ENCODE measurements at regions not wholly inside any gene's neighbourhood (a gene's known extent, or its start where the extent isn't known, plus 50 kb on each side); places are given as distances from the start of the nearest gene placed in this dataset.
"Not testable (repeated sequence)": the region's sequence is repeated elsewhere in the genome, so short reads cannot be mapped to it uniquely, and the experiment has no call there.

DNA sequence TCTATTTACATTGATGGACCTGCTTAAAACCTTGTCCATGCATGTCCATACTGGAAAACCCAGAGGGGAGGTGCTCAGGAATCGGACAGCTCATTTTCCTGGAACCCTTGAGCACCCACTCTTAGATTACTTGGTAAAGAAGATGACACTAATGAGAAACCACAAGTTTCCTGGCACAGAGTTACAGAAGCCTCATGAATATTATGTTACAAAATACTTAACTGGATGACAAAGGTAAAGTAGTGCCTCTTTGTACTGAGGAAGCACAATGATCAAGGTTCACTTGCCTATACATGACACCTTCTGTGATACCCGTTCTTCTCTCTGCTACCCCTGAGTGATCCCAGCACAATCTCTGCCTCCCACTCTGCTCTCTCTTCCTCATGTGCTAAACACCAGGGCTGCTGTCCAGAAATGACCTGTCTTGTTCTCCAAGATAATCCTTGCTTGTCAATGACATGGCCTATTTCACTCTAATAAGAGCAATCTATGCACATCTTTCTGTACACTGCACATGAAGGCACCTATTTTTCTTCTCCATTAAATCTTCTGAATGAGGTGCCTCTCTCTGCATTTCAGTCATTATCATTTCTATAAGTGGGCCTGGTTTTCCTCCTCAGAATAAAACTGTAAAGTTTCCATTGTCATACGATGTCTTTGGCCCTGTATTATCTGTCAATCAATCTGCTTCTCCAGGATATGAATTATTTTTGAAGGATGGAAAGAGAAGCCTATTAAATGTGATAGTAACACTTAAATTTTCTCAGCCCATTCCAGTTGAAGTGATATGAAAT, 684.0 kb upstream of the ACO1 start:
- DNase-seq (ENCODE audit: low read depth in 2 of 2): no peak

DNA sequence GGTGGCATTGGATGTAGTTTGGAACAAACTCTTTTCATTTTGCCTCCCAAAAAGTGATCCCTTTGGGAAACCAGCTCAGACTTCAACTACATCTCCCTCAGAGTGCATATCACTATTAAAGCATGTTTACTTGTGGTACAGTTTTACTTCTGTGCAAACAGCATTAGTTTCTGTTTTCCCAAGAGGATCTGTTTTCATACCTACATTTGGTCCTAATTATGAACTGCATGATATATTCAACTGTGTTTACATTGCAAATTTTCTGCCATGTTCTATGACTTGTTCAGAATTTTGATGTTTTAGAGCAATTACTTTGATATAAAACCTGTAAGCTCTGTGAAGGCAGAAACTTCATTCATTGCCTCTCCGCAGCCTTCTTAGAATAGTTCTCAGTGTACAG, 681.5 kb upstream of the ACO1 start:
- DNase-seq (ENCODE audit: low read depth in 2 of 2): no peak

DNA sequence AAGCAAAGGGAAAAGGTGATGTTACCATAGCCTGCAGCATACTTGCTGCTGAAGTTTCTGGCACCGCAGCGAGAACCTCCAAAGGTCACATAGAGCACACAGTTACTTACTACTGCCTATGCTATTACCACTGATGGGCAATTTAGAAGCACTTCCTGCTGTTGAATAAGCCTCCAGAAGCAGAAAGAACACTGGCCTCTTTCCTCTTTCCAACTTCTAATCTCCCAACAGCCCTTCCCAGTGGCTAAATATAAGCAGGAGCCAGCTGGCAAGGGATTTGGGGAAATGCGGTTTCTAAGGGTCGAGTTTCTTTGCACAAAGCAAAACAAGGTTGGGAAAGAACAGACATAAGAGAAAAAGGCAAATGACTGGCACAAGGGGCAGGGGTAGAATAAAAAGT, 669.2 kb upstream of the ACO1 start:
- DNase-seq (ENCODE audit: low read depth in 2 of 2): no peak

DNA sequence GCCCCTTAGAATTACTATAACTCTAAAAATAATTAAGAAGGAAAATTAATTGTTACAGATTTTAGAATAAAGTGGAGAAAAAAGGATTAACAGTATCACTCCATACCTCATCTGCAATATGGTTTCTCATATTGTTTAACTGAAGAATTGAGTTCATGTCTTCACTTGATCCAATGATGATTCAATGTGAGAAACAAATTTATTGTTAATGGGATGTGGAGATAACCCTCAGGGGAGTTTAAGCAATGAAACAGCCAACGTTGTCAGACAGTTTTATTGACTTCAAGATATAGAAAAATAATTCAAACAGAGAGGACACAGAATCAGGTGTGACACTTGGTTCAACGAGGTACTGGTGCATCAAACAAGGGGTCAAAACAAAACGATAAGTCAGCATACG, 665.2 kb upstream of the ACO1 start:
- no peak for DNase-seq (ENCODE audit: low read depth in 2 of 2)

DNA sequence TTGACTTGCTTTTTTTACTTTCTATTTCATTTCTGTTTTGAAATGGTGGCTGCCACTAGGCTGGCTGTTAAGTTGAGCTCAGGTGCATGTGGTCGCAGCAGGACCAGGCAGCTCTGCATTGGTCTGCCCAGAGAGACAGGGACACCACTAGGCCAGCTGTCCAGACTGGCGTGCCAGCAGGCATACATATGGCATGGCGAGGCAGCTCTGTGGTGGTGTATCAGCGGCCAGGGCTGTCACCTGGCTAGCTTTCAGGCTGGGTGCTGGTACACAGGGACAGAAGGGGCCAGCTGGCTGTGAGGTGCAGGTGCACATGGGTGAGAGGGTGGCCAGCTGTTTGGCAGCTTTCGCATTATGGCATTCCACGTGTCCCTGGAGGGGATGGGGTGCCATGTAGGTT, 654.0 kb upstream of the ACO1 start:
- DNase-seq (ENCODE audit: low read depth in 2 of 2): no peak

DNA sequence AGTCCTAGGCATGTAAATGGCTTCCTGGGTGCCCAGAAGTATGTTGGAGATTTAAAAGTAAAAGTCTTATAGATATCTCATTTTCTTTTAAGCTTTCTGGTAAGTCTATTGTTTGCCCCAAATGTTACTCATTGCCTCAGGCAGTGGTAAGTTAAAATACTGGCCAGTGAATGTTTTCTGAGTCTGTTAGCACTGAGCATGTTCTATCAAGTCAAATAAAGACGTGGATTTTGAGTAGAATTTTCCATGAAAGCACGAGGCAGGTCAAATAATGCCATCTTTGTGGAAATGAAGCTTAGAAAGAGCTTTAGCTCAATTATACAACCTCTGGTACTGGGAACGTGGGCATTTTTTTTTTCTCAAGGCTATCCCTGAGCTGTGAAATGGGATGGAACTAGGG, 651.3 kb upstream of the ACO1 start:
- no peak for DNase-seq (ENCODE audit: low read depth in 2 of 2)

DNA sequence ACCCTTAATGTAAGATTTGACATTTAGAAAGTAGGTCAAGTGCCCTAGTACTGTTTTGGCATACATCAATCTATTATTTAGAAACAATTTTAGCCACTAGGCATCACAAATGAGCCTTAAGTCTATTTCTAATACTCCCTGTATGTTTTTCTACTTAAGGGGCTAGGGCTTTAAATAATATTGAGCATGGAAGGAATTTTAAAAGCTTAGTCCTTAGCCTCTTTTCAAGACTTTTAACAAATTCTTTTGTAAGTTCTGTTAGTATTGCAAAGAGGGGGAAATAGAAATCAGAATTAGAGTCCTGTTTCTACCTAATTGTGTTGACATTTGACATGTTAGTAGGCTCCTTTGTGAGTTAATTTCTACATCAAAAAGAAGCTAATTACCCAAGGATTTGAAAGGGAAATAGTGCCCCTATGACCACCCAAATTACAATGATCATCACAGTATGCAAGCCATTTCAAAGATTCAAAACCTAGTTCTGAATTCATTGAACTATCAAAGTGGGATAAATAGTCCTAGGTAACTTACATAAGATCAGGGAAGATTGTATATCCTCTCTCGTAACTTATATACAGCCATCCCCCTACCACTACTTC, 647.8 kb upstream of the ACO1 start:
- no peak for DNase-seq (ENCODE audit: low read depth in 2 of 2)

DNA sequence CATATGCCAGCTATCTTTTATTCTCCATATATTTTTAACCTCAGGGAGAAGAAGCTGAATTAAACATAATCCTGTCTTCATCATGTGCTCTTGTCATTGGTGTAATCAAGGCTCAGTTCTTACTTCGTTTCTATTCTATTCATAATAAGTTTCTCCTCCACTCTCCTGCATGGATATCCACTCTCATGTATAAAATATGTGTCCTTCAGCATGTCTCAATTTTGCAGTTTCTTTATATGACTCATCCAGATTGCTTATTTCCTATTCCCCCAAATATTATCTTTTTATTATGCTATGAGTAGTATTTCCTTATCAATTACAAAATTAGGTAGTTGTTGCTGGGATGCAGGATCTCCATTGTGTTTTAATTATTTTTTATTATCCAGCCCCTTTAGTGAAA, 643.7 kb upstream of the ACO1 start:
- no peak for DNase-seq (ENCODE audit: low read depth in 2 of 2)

DNA sequence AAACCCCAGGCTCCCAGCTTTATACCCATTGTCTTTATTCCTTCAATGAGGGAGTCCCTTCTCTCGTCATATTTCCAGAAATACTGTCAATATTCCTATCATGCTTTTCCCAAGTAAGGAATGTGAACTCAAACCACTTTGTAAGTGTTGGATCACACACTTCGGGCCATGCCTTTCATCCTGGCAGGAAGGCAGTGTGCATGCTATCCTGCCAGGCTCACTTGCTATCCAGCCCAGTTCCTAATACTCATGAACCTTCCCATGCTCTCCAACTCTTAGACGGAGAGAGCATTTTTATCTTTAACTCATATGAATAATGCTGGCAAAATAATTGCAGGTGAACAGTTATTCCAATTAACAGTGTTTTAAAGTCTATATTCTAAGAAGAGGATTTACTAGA, 639.9 kb upstream of the ACO1 start:
- no peak for DNase-seq (ENCODE audit: low read depth in 2 of 2)

DNA sequence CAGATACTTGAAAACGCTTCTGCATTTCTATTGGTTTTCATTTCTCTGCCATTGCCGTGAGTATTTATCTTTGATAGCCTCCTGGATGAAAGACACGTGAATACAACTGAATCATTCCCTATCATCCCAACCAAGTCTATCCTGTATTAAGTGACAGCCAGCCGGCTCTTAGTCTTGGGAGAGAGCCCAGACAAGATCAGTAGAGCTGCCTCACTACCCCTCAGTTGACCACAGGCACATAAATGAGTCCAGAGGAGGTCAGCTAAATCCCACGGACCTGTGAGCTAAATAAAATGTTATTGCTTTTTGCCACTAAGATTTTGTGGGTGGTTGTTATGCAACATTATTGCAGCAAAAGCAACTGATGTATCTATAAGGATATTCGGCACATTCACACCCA, 639.0 kb upstream of the ACO1 start:
- DNase-seq (ENCODE audit: low read depth in 2 of 2): peak in 1 of 2 donors; percentile 1

DNA sequence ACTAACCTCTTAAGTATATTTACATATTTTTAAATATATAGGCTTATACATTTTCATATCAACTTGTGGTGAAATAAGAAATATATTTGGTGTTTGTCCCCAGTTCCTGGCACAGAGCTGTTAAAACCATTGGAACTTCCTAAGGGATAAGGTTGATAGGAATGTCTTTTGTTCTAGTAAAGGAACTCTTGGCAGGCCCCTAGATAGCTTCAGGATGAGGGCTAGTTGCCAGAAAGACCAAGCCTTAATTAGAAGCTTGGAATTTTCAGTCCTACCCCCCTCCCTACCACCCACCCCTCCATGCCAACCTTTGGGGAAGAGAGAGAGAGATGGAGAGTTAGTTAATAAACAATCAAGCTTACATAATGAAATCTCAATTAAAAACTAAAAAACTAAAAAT, 638.6 kb upstream of the ACO1 start:
- peak in 1 of 2 donors; percentile 1 for DNase-seq (ENCODE audit: low read depth in 2 of 2)

DNA sequence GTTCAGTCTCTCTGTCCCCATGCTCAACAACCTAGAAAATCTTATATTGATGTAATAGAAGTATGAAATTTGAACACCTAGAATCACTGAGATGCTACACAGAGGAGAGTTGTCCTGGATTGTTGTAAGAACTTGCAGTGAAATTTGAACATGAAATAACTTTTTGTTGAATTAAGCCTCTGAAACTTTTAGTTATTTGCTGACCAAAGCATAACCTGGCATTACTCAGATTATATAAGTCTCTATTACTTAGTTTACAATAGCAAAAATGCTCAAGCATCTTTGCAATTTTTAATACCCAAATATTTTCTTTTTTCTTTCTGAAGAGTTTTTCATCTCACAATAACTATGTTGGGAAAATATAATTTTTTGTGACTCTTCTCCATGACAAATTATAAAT, 630.7 kb upstream of the ACO1 start:
- DNase-seq (ENCODE audit: low read depth in 2 of 2): no peak

DNA sequence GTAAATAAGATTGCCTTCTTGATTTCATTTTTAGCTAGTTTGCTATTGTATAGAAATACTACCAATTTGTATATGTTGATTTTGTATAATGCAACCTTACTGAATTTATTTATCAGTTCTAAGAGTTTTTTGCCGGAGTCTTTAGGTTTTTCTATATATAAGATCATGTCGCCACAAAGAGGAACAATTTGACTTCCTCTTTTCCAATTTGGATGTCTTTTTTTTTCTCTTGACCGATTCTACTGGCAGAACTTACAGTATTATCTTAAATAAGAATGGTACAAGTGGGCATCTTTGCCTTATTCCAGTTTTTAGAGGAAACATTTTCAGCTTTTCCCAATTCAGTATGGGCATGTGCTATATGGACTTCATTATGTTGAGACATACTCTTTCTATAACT, 624.7 kb upstream of the ACO1 start:
- no peak for DNase-seq (ENCODE audit: low read depth in 2 of 2)

DNA sequence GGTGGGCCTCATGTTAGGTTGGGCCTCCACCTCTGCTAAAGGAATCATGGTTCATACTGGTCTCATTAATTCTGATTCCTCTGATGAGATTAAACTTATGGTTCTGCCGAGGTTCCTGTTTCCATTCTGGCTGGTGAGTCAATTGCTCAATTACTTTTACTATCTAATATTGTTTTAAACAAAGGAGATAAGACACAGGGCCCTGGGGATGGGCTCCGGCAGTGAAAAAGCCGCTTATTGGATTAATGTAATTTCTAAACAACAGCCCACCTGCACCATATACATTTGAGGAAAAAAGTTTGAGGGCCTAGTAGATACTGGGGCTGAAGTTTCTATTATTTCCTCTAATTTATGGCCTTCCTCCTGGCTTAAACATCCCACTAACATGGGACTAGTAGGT, 610.4 kb upstream of the ACO1 start:
- not testable (repeated sequence) for DNase-seq (ENCODE audit: low read depth in 2 of 2)

DNA sequence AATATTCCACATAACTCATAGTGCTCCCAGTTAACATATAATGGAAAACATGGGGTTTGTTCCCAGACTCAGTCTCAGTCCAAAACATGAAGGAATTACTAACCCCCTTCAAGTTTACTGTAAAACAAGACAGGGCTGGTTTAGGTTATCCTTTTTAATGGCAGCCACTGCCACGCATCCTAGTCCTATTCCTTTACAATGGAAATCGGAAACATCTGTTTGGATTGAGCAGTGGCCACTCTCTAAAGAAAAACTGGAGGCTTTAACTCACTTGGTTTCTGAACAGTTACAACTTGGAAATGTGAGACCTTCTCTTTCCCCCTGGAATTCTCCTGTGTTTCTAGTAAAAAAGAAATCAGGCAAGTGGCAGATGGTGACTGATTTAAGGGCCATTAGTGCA, 609.9 kb upstream of the ACO1 start:
- DNase-seq (ENCODE audit: low read depth in 2 of 2): no peak

DNA sequence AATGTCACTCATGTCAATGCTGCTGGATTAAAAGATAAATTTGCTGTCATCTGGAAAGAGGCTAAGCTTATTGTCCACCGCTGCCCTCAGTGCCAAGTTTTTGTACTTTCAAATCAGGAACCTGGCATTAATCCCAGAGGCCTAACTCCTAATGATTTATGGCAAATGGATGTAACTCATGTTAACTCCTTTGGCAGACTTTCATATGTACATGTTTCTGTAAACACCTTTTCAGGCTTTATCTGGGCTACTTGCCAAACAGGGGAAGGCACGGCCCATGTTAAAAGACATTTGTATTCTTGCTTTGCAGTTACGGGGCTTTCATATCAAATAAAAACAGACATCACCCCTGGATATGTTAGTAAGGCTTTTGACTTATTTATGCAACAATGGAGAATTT, 608.0 kb upstream of the ACO1 start:
- peak; percentile 82 for DNase-seq (ENCODE audit: low read depth in 2 of 2)

DNA sequence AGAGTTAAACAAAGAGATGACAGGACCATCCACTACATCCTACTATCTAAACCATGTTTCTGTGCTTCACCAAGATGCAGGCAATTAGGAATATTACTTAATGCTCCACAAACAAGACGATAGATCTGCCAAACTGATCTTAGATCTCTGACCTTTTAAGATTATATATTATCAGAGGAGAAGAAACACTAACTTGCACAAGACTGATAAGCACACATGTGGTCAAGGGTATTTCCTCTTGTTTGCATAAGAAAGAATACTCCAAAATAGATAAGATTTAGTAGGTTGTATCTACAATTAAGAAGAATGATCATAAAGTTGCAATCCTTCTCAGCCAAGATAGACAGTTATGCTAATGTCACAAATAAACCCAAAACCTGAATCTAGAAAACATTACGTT, 601.0 kb upstream of the ACO1 start:
- no peak for DNase-seq (ENCODE audit: low read depth in 2 of 2)

DNA sequence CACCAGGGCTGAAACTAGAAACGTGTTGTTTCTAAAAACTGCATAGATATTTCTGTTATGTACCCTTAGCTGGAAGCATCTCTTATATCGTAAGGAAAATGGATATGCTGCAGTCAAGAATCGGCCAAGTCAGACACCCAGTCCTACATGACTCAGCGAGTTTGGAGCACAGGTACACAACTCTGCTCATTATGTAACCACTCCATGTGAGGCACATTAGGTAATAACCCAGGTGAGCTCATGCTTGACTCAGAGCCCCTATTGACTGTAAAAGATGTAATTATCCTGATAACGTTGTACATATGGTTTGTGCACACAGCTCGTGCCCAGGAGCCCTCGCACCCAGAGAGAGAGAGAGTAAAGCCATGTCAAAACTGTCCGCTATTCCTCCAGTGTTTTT, 593.7 kb upstream of the ACO1 start:
- no peak for DNase-seq (ENCODE audit: low read depth in 2 of 2)

DNA sequence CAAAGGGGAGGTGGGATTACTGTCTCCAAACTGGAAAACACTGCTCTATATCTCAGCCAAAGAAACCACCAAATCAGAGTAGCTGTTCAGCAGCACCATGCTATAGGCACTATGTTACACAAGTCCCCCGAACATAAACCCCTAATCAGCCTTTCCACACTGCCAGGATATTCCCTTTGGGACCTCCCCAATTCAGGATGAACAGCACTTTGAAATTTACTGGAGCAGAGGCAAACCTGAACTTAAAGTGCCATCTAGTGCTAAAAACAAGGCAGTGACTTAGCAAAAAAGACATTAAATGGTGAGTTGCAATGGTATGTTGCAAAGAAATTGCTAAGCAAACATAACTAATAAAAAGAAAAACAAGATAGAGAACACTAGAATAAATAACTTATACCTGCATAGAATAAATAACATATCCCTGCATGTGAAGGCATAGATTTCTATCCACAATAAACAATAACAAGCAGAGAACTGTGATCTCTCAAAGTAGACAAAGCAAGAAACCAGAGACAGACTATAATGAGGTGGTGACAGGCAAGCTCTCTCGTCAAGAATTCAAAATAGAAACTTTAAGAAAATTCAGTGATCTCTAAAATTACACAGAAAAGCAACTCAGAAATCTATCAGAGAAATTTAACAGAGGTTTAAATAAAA, 584.4 kb upstream of the ACO1 start:
- peak; percentile 54 to 57 for DNase-seq (ENCODE audit: low read depth in 2 of 2)

DNA sequence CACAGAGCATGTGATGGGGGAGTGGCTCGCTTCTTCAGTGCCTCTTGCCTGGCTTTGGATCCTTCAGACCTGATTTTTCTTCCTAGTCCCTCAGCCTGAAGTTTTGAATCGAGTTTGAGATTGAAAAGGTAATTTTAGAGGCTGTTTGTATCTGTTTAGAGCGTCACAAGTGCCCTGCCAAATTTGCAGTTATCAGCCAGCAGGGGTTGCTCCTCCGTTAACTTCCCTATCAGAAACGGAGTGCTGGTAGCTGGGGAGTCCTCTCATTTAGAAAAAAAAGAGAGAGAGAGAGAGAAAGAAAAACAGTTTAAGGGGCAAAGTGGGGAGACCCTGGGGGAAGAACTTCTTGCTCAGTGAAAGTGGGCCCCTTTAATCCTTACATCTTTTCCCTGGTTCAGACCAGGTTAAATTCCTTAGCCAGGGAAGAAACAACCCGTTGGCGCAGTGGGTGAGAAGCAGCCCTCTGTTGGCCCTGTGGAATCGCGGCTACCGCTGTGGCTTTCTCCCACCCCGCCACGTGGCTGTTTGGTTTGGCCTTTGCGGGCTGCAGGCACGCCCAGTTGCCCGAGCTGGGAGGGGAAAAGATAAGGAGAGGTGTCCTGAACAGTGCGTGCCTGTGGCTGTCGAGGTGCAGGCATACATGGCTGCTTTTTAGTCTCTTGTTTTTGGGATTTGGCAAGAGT, 576.7 kb upstream of the ACO1 start:
- no peak for DNase-seq (ENCODE audit: low read depth in 2 of 2)

DNA sequence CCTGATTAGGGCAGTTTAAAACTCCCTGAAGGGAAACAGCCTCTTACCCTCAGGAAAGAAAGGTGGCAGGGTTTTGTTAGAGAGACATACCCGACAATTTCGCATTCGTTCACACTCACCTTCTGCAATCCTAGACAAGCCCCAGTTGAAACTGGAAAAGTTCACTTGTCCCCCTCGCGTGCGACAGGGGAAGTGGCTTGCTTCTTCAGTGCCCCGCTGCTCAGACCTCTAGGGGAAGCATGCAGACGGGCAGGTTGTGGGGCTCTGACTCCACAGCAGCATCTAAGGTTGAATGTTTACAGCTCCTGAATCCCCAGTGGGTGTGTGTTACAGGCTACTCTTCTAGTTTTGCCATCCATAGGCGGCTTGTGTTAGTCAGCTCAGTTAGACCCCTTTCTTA, 575.7 kb upstream of the ACO1 start:
- DNase-seq (ENCODE audit: low read depth in 2 of 2): no peak

DNA sequence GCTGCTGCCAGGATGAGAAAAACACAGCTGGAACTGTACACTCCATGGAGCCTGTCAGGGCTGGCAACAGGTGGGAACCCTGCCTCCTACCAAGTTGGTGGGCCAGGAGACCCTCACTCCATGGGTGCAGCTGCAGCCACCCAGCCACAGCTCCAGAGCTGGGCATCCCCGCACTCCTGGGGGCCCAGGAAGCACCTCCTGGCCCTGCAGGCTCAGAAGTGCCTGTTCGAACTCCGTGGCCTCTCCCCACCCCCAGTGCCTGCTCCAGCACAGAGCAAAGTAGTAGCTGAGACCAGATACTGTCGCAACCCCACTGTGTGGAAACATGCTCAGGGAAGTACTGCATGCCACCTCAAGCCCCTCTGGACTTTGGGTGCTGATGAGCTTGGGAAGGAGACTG, 564.0 kb upstream of the ACO1 start:
- DNase-seq (ENCODE audit: low read depth in 2 of 2): no peak

DNA sequence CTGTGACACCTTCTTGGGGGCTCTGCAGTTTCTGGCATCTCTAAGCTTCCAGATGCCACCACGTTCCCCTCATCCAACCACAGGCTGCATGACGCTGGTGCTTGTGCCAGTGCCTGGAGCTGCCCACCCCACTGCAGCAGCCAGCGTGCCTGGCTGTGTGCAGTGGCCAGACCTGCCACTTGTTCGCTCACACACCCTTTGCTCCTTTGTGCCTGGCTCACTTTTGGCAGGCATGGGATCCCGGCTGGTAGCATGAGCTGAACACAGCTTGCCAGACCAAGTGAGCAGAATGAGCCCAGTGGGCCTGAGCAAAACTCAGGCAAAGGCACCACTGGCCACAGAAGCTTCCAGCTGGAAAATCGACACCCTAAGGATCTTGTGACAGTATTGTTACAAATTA, 562.9 kb upstream of the ACO1 start:
- no peak for DNase-seq (ENCODE audit: low read depth in 2 of 2)
